Mesenchymal stem cell (in vitro differentiated cells and primary cell): ENCODE measurements at regions not wholly inside any gene's neighbourhood (a gene's known extent, or its start where the extent isn't known, plus 50 kb on each side); places are given as distances from the start of the nearest gene placed in this dataset.
"Not testable (repeated sequence)": the region's sequence is repeated elsewhere in the genome, so short reads cannot be mapped to it uniquely, and the experiment has no call there.

ENCODE experiments used
- DNase-seq: peaks from one replicate; pipeline ENCODE4 v3.0.0-alpha.2; 2013
- H2AFZ ChIP-seq: one replicate; pipeline ENCODE4 v1.6.1; 2013; ENCODE audit warnings: low read depth, mild to moderate bottlenecking, control low read depth, inconsistent platforms, low read length, moderate library complexity
- H2AK5ac ChIP-seq: 2 replicates; pipeline ENCODE4 v1.6.1; 2013; ENCODE audit warnings: low read length, moderate library complexity, mild to moderate bottlenecking, inconsistent platforms; ENCODE audit not compliant: severe bottlenecking
- H2BK120ac ChIP-seq: one replicate; pipeline ENCODE4 v1.6.1; 2013; ENCODE audit warnings: low read depth, mild to moderate bottlenecking, inconsistent platforms, low read length, moderate library complexity
- H2BK12ac ChIP-seq, 2 experiments: one replicate each; pipeline ENCODE4 v1.6.1; 2013; ENCODE audit warnings: inconsistent platforms in 2 of 2, low read length in 2 of 2, mild to moderate bottlenecking in 2 of 2, moderate library complexity in 2 of 2, control low read depth in 1 of 2
- H2BK15ac ChIP-seq: one replicate; pipeline ENCODE4 v1.6.1; 2013; ENCODE audit warnings: mild to moderate bottlenecking, low read depth, inconsistent platforms; ENCODE audit not compliant: poor library complexity, severe bottlenecking
- H2BK5ac ChIP-seq: 2 replicates; pipeline ENCODE4 v1.6.1; 2013; ENCODE audit warnings: low read depth, mild to moderate bottlenecking, low read length, control low read depth, inconsistent platforms; ENCODE audit not compliant: poor library complexity, severe bottlenecking
- H3K14ac ChIP-seq, 2 experiments: one replicate each; pipeline ENCODE4 v1.6.1; 2013; ENCODE audit warnings: inconsistent platforms in 2 of 2, low read length in 2 of 2, control low read depth in 1 of 2, mild to moderate bottlenecking in 1 of 2, moderate library complexity in 1 of 2
- H3K18ac ChIP-seq, 2 experiments: one replicate each; pipeline ENCODE4 v1.6.1; 2013; ENCODE audit warnings: inconsistent platforms in 2 of 2, low read length in 2 of 2, control low read depth in 1 of 2, low read depth in 1 of 2, mild to moderate bottlenecking in 1 of 2
- H3K23ac ChIP-seq, 2 experiments: one replicate each; pipeline ENCODE4 v1.6.1; 2013; ENCODE audit warnings: inconsistent platforms in 2 of 2, low read length in 2 of 2, mild to moderate bottlenecking in 2 of 2, moderate library complexity in 2 of 2, control low read depth in 1 of 2
- H3K27ac ChIP-seq: 2 replicates; pipeline ENCODE4 v1.5.1; 2013; ENCODE audit warnings: mild to moderate bottlenecking, moderate library complexity, low read length, control low read depth, inconsistent platforms; ENCODE audit not compliant: poor library complexity, severe bottlenecking
- H3K27me3 ChIP-seq, 2 experiments: 2 replicates each; pipeline versions ENCODE4 v1.6.1 to v1.7.0; 2013; ENCODE audit warnings: low read length in 2 of 2, mild to moderate bottlenecking in 2 of 2, moderate library complexity in 2 of 2, control low read depth in 1 of 2, inconsistent platforms in 1 of 2; ENCODE audit not compliant: control insufficient read depth in 1 of 2, insufficient read depth in 1 of 2
- H3K36me3 ChIP-seq, 2 experiments: 2 replicates each; pipeline versions ENCODE4 v1.6.1 to v1.7.0; 2013; ENCODE audit warnings: low read length in 2 of 2, control low read depth in 1 of 2, inconsistent platforms in 1 of 2, low read depth in 1 of 2, mild to moderate bottlenecking in 1 of 2; ENCODE audit not compliant: insufficient read depth in 2 of 2, control insufficient read depth in 1 of 2
- H3K4ac ChIP-seq, 2 experiments: one replicate each; pipeline ENCODE4 v1.6.1; 2013; ENCODE audit warnings: inconsistent platforms in 2 of 2, low read length in 2 of 2, mild to moderate bottlenecking in 2 of 2, moderate library complexity in 2 of 2, control low read depth in 1 of 2, low read depth in 1 of 2
- H3K4me1 ChIP-seq: 2 replicates; pipeline ENCODE4 v1.6.1; 2013; ENCODE audit warnings: low read depth, low read length, control low read depth; ENCODE audit not compliant: control insufficient read depth, insufficient read depth
- H3K4me2 ChIP-seq: 2 replicates; pipeline ENCODE4 v1.6.1; 2013; ENCODE audit warnings: low read length, mild to moderate bottlenecking, inconsistent platforms; ENCODE audit not compliant: poor library complexity, severe bottlenecking
- H3K4me3 ChIP-seq, 2 experiments: 2 replicates each; pipeline versions ENCODE4 v1.5.1 to v1.7.0; 2013; ENCODE audit warnings: low read length in 2 of 2, mild to moderate bottlenecking in 2 of 2, control low read depth in 1 of 2, low read depth in 1 of 2; ENCODE audit not compliant: insufficient read depth in 1 of 2
- H3K79me1 ChIP-seq: replicated peaks from 2 replicates; pipeline ENCODE4 v1.6.1; 2013; ENCODE audit warnings: mild to moderate bottlenecking, control low read depth, low read length, inconsistent platforms; ENCODE audit not compliant: poor library complexity, severe bottlenecking
- H3K9ac ChIP-seq: 2 replicates; pipeline ENCODE4 v1.7.0; 2013; ENCODE audit warnings: mild to moderate bottlenecking, low read length, moderate library complexity
- H3K9me3 ChIP-seq: 2 replicates; pipeline ENCODE4 v1.7.0; 2013; ENCODE audit warnings: mild to moderate bottlenecking, low read length; ENCODE audit not compliant: control insufficient read depth
- H4K8ac ChIP-seq: one replicate; pipeline ENCODE4 v1.6.1; 2013; ENCODE audit warnings: inconsistent platforms, mild to moderate bottlenecking, low read length, moderate library complexity
- H4K91ac ChIP-seq: one replicate; pipeline ENCODE4 v1.6.1; 2013; ENCODE audit warnings: mild to moderate bottlenecking, low read length, inconsistent platforms
- WGBS: methylation state at CpG from one replicate; pipeline ENCODE4 v1.1.7; 2013; ENCODE audit warnings: mixed read lengths; 5-methylcytosine and 5-hydroxymethylcytosine counted together

GRCh38 chr22:11574231-11574630 lies 3953.8 kb upstream of the OR11H1 start:
- not testable (repeated sequence) for H3K36me3 ChIP-seq, H3K4me1 ChIP-seq, H2BK15ac ChIP-seq, H3K14ac ChIP-seq, H4K8ac ChIP-seq, H3K79me1 ChIP-seq, H3K23ac ChIP-seq, H3K4ac ChIP-seq, H3K9ac ChIP-seq, H2AFZ ChIP-seq, H3K27me3 ChIP-seq, H3K27ac ChIP-seq, H3K4me2 ChIP-seq, H2BK12ac ChIP-seq, H2BK5ac ChIP-seq, H2BK120ac ChIP-seq, H3K4me3 ChIP-seq, DNase-seq, H2AK5ac ChIP-seq, H3K18ac ChIP-seq, H4K91ac ChIP-seq
- 77% methylated on average over 14 of the region's 14 CpGs for WGBS
- peaks cover 15% of the 10 kb centered on the region for H3K9me3 ChIP-seq

- H3K9me3 ChIP-seq = peaks cover 12% of the 10 kb centered on the region
- not testable (repeated sequence) for H4K8ac ChIP-seq, H3K27me3 ChIP-seq, H3K4ac ChIP-seq, H3K4me1 ChIP-seq, H2AFZ ChIP-seq, H2BK15ac ChIP-seq, H3K27ac ChIP-seq, H2BK5ac ChIP-seq, H3K4me3 ChIP-seq, H2AK5ac ChIP-seq, H2BK120ac ChIP-seq, H3K9ac ChIP-seq, H3K79me1 ChIP-seq, DNase-seq, H2BK12ac ChIP-seq, H3K14ac ChIP-seq, H3K18ac ChIP-seq, H3K23ac ChIP-seq, H4K91ac ChIP-seq, H3K4me2 ChIP-seq, H3K36me3 ChIP-seq
- 33% methylated on average over 4 of the region's 4 CpGs for WGBS
These were observed 3953.3 kb upstream of the OR11H1 start for GRCh38 chr22:11574659-11575058.

- H3K14ac ChIP-seq, H3K4me2 ChIP-seq, DNase-seq, H2AFZ ChIP-seq, H3K9ac ChIP-seq, H2AK5ac ChIP-seq, H2BK12ac ChIP-seq, H3K4ac ChIP-seq, H3K4me3 ChIP-seq, H2BK15ac ChIP-seq, H4K91ac ChIP-seq, H3K27ac ChIP-seq, H3K18ac ChIP-seq, H3K4me1 ChIP-seq, H2BK120ac ChIP-seq, H3K9me3 ChIP-seq, H3K27me3 ChIP-seq, H3K79me1 ChIP-seq, H3K36me3 ChIP-seq, H3K23ac ChIP-seq, H4K8ac ChIP-seq, H2BK5ac ChIP-seq: not testable (repeated sequence)
- WGBS = 73% methylated on average over 9 of the region's 9 CpGs
These were observed 3951.3 kb upstream of the OR11H1 start for GRCh38 chr22:11576740-11577139.

GRCh38 chr22:11578115-11578514 lies 3949.9 kb upstream of the OR11H1 start:
- H3K23ac ChIP-seq, H2BK5ac ChIP-seq, H4K91ac ChIP-seq, DNase-seq, H3K4me3 ChIP-seq, H4K8ac ChIP-seq, H3K36me3 ChIP-seq, H3K18ac ChIP-seq, H2BK15ac ChIP-seq, H3K9ac ChIP-seq, H2AFZ ChIP-seq, H3K4me2 ChIP-seq, H2AK5ac ChIP-seq, H3K14ac ChIP-seq, H3K27ac ChIP-seq, H3K27me3 ChIP-seq, H3K79me1 ChIP-seq, H3K4ac ChIP-seq, H2BK12ac ChIP-seq, H3K4me1 ChIP-seq, H2BK120ac ChIP-seq: not testable (repeated sequence)
- 50% methylated on average over 7 of the region's 8 CpGs for WGBS
- H3K9me3 ChIP-seq = peaks cover 13% of the 10 kb centered on the region
